ENCODE measurements at regions not wholly inside any gene's neighbourhood (a gene's known extent, or its start where the extent isn't known, plus 50 kb on each side); places are given as distances from the start of the nearest gene placed in this dataset.
"Not testable (repeated sequence)": the region's sequence is repeated elsewhere in the genome, so short reads cannot be mapped to it uniquely, and the experiment has no call there.

DNA sequence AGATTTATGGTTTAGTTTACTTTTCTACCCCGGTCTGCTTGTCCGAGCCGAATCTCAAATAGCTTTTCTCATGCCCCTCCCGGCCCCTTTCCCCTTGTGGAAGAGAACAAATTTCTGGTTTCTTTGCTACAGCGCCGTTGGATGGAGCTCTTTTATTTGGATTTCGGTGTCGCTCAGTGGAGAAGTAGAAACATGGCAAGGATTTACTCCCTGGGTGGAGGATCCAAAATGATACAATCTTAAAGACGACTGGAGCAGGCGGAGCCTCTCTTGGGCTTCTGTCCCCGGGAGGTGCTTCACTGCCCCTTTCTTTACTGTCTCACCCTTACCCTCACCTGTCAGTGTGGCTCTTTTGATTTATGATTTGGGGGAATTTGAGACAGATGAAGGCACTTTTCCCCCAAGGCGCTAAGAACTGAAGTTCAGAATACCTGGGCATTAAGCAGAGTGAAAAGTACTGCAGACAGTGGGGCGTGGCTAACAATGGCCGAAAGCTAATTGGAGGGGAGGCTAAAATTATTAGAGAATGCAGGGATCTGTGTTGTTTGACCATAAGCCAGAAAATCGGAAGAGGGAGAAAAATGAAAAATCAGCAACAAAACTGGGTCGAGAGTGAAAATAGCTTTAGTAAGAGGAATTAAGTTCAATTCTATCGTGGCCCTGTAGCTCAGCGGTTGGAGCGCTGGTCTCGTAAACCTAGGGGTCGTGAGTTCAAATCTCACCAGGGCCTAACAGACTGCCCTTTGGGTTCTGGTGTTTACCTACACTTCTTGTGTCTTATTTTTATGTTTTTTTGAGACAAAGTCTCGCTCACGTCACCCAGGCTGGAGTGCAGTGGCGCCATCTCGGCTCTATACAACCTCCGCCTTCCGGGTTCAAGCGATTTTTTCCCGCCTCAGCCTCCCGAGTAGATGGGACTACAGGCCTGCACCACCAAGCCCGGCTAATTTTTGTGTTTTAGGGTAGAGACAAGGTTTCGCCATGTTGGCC lies 145.1 kb upstream of the ZNF184 start:
- DNase-seq, result no peak

DNA sequence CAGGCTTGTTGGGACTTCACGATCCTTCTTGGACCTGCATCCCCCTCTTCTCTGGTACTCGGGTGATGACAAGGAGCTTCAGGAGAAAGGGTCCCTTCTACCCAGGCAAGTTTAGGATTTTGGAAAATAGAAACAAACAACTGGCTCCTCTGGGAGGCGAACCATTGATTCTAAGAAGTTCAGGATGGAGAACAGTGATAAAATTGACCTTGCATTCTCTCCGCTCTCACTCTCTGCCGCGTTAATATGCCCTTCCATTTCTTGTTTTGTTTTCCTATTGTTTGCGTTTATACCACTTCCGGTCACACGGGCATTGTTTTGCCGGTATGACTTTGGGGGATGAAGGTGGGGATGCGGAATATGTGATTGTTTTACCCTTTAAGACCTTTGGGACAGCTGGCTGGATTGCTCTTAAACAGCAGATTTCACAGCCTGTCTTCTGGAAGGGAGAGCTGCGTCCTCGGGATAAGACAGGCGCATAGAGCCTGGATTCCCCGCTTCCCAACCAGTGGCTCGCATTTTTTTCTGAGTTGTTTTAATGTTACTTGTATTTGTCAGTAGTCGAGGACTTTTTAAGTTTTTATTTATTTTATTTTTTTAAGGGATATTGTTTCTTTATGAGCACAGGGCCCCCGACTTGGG lies 144.3 kb upstream of the ZNF184 start:
- DNase-seq, result no peak

DNA sequence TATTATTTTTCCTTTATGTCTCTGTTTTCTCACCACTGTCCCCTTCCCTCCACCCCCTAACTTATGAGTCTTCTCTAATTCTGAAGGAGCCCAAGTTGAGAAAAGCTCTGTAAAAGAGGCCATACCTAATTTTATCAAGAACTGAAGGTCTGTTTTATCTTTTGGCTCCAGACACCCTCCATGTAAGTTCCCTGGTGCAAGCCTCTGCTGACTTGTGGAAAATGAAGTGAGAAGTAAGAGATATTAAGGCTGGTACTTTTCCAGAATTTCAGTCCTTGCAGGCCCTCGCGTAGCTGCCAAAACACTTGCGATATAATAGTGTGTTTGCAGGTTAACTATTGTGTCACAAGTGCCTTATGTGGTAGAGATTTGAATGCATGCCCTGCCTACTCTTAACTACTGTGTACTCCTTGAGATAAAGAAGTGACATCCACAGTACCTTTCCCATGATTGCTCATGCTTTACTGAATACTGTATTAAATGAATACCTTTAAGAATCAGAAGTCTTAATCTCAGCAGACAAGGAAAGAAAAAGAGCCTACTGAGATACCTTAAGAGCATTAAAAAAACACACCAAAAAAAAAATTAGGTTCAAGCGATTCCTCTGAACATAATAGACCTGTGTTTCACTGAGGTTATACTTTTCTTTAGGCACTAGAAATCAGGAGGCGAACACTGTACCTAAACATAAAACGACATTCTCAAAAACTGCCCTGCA lies 143.6 kb upstream of the ZNF184 start:
- DNase-seq, result no peak

DNA sequence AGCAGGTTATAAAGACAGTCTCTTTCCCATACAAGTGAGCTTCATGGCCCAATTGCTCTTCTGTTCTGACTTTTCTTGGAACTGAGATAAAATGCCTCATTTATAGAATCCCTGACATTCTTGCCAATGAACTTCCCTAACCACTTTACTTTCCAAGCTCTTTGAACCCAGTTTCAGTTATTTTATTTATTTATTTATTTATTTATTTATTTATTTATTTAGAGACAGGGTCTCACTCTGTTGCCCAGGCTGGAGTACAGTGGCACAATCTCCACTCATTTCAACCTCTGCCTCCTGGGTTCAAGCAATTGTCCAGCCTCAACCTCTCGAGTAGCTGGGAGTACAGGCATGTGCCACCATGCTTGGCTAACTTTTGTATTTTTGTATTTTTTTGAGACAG lies 138.5 kb upstream of the ZNF184 start:
- no peak for DNase-seq

DNA sequence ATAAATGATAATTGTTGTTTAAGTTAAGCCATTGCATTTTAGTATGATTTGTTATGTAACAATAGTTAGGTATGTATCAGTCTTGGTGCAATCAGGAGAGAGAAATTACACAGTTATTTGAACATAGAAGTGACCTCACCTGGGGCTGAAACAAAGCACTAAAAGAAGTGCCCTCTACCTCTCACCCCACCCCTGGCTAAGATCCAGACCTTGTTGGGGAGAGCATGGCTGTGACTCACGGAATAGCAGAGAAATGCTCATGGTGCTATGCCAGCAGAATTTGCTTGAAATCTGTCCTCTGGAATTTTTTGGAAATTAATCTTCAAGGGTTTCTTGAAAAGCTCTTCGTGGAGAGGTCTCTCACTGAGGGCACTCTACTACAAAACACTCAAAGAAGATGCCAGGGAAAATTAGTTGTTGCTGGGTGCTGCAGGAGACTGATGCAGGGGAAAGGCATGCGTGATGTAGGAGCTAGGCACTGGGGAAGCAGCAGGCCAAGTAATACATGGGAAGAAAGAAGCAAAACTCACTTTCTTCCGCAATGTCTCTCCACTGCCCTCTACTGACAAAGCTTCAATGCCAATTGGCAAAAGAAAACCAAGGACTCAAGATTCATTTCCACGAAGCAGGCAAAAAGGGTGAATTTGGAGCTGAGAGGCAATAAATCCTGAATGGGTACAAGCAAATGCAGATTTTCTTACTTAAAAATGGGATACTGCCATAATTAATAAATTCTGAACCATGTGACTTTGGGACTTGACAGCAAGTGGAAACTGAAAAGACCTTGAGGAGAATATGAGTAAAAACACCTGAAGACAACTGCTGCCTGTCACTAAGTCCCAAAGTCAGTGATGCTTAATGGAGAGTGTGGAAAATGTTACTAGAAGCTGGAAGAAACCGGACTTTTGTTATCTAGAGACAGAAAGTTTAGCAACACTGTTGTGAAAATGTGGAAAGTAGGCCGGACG lies 136.3 kb upstream of the ZNF184 start:
- peak; percentile 35 to 70 (median 60) for DNase-seq

DNA sequence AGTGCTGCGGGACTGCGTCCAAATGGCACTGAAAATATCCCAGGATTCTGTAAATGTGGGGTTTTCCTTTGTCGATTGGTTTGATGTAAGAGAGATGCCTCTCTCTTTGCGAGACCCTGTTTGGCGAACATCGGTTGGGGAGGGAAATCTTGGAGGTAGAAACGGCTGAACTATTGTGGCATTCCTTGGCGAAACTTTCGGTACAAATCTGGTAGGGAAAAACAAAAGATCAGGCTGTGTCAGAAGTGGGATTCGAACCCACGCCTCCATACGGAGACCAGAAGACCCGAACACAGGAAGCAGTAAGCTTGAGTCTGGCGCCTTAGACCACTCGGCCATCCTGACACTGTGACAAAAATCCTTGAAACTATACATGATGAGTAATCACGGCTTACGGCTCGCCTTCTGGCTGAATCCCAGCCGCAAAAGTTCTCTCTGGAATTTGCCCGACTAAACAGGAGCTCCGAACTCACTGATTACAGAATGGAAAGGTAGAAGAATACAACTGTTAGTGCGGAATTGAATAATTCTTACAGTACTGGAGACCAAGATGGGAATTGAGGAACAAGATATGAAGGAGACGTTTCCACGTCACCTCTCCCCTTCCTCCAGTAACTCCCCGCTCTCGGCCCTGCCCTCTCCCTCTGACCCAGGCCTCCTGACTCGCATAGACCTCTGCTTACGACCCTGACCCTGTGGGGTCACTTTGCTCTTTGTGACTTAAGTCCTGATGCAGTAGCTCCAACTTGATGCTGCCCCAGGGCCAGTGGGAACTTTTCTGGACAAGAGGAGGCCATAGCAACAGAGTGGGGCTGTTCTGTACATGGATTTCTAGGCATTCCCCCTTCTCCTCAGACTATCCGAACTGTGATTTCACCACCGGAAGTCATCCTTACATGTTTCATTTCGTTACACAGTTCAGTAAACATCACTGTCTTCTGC lies 132.8 kb upstream of the ZNF184 start:
- DNase-seq, result no peak

DNA sequence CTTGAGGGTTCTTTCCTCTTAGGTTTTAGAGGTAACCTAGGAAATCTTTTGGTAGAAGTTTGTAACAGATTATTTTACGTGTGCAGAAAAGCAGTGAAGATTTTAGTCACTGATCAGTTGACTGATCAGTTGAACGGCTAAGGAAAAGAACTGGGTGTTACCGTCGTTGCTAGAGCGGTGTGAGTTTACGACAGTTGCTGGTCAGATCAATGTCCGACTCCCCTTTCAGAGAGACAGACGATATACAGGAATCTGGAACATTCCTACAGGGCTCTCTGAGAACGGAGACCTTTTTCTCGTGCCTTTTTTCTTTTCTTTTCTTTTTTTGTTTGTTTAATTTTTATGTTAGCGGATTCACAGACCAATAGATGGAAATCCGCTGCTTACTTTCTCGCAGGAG lies 132.1 kb upstream of the ZNF184 start:
- DNase-seq, result no peak

DNA sequence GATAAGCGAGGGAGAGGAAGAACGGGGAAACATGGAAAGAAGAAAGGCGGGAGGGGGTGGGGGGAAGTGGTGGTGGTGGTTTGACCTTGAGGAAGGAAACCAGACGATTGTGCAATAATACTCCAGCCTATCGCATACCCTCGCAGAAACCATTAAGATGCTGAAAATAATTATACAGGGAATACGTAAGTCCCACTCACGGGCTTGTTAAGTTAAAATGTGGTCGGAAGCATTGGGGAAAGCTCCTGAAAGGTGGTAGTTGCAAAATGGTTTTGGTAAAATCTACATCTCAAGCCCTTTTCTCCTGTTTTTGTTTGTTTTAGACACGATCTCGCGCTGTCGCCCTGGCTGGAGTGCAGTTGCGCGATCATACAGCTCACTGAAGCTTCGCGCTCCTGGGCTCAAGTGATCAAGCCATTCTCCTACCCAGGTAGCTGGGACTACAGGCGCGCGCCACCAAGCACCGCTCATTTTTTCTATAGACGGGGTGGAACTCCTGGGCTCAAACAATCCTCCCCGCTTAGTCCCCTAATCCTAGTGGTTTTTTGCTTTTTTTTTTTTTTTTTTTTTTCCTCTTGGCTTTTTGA lies 128.9 kb upstream of the ZNF184 start:
- DNase-seq, result no peak

DNA sequence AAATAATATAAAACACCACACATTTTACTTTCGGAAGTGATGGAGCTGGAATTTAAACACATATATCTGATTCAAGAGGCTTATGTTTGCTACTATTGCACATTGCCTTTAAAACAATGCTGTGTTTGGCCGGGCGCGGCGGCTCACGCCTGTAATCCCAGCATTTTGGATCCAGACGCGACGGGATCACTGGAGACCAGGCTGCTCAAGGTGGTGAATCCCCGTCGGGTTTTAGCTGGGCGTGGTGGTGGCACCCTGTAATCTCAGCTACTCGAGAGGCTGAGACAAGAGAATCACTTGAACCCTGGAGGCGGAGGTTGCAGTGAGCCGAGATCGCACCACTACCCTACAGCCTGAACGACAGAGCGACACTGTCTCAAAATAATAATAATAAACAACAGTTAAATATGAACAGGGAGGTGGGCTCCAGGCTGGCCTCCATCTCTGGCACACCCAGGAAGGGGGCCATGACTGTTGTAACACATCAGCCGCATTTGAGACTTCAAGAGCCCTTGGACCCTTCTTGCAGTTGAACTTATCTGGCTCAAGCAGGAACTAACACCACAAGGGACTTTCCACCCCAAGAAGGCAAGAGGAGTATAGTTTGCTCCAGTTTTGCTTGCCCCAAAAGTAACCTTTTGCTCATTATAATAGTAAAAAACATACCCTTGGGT lies 127.1 kb upstream of the ZNF184 start:
- no peak for DNase-seq

DNA sequence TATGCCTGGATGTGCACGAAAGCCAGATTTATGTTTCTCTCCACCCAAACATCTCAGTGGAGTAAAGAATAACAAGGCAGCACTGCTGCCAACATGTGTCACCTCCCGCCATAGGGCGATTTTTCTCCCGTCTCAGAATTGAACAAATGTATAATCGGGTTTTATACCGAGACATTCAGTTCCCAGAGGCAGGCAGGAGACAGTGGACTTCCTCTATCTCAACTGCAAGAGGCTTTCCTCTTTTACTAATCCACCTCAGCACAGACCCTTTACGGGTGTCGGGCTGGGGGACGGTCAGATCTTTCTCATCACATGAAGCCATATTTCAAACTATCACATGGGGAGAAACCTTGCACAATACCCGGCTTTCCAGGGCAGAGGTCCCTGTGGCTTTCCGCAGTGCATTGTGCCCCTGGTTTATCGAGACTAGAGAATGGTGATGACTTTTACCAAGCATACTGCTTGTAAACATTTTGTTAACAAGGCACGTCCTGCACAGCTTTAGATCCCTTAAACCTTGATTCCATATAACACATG lies 124.2 kb upstream of the ZNF184 start:
- not testable (repeated sequence) for DNase-seq

DNA sequence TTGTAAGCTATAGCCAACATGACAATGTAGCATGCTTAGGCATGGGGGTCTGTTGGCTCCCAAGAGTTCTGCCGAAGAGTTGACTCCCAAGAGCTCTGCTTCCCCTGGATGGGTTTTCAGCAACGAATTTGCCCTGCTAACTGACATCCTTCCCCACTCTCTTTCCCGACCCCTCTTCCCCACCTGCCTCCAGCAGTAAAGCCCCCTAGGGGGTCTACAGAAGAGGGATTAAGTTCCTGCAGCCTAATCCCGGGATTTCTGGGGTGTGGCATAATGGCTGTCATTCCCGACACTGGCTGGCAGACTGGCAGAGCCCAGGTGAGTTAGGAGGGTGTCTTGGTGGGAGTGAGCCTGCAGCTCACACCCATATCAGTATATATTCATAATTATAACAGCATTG lies 121.0 kb upstream of the ZNF184 start:
- DNase-seq, result no peak

DNA sequence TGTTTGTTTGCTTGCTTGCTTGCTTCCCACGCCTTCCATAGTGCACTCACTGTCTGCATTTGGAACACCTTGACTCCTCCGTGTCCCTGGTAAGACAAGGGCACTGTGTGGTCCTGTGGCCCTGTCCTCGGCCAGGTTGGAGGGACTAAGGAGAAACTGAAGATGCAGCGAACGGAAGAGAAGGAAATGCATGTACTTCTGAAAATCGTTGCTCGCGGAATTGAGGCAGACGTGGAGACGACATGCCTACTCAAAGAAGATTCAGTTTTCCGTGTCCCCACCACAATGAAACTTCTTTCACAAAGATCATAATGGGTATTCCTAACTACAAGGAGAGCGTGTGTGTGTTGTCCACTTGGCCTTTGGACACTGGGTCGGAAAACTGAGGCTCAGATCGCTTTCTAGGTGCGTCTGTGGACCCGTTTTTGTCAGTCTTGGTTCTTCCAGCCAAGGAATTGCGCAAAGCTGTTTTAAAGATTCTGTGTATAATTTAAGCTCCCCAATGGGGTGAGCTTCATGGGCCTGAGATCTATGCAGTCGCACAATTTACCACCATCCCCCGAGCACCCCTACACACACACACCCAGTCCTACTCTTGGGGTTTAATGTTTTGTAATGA lies 120.4 kb upstream of the ZNF184 start:
- DNase-seq, result no peak

DNA sequence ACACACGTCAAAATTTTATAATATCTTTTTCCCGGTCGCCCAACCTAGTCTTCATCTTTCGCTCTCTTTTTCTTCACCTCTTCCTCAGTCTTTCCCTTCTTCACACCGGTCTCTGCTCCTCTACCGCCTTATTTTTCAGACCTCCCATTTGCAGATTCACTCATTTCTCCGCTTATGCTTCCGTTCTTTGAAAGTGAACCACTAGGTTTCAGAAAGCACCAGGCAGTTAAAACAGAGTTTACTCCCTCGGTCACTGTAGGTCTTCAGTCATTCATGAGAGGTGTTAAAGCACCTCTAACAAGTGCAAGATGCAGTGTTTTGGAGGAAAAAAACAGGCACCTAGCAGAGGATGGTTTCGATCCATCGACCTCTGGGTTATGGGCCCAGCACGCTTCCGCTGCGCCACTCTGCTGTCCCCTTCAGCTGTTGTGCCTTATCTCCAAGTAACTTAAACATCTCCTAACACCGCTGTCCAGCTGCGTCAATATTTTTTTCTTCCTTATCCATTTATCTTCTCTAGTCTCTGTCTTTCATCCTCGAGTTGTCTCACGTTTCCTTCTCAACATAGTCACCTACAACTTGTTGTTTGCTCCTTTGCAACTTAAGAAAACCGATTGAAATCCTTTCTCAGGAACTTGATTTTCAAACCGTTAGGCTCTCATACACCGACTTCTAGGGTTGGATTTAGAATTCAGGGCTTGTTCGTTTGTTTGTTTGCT lies 119.7 kb upstream of the ZNF184 start:
- peak; percentile 15 to 37 (median 29) for DNase-seq

DNA sequence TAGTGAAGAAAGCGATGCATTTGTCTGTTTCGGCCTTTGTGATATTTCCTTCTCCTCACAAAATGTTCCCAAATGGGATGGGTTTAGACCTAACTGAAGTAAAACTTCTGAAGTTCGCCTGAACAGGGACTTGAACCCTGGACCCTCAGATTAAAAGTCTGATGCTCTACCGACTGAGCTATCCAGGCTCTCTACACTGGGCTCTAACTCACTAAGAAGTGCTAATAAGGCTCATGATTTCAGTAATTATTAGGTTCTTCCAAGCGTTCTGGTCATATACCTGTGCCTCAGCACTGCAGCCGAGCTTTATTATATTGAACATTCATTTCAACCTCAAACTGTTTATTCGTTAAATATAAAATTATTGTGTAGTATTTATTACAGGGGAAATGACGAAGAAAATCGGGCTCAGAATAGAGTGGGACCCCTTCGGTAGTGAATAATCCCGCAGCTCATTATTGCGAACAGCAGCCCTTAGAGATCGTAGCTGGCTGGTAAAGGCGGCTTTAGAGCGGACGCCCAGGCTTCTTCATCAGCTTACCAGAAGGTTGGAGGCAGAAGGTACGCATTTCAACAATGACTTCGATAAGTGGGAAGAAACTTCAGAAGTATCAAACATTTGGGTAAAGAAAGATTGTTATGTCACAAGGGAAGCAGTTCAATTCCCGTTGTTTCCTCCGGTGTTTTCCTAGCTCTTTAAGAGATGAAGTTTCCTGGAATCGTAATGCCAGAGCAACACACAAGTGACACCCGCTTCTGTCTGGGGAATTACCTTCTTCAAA lies 119.0 kb upstream of the ZNF184 start:
- DNase-seq, result peak in 2 of 4 experiments; percentile 7 to 10

DNA sequence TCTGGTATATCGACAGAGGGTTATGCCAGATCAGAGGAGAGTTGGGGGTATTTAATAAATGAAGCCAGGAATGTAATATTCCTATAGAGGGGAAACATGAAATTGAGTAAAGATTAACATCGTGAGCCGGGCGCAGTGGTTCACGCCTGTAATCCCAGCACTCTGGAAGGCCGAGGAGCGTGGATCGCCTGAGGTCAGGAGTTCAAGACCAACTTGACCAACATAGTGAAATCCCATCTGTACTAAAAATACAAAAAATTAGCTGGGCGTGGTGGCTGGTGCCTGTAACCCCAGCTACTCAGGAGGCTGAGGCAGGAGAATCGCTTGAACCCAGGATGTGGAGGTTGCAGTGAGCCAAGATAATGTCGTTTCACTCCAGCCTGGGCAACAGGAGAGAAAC lies 112.4 kb upstream of the ZNF184 start:
- DNase-seq, result not testable (repeated sequence)

DNA sequence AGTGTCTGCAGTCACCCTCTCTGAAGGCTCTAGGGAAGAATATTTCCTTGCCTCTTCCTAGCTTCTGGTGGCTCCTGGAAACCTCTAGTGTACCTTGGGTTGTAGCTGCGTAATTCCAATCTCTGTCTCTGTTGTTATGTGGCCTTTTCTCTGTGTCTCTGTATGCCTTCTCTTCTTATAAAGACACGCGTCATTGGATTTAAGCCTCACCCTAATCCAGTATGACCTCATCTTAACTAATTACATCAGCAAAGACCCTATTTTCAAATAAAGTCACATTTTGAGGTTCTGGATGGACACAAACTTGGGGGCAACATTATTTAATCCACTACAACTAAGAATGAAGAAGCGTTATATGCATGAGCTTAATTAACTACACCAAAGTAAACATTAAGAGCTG lies 111.4 kb upstream of the ZNF184 start:
- no peak for DNase-seq

DNA sequence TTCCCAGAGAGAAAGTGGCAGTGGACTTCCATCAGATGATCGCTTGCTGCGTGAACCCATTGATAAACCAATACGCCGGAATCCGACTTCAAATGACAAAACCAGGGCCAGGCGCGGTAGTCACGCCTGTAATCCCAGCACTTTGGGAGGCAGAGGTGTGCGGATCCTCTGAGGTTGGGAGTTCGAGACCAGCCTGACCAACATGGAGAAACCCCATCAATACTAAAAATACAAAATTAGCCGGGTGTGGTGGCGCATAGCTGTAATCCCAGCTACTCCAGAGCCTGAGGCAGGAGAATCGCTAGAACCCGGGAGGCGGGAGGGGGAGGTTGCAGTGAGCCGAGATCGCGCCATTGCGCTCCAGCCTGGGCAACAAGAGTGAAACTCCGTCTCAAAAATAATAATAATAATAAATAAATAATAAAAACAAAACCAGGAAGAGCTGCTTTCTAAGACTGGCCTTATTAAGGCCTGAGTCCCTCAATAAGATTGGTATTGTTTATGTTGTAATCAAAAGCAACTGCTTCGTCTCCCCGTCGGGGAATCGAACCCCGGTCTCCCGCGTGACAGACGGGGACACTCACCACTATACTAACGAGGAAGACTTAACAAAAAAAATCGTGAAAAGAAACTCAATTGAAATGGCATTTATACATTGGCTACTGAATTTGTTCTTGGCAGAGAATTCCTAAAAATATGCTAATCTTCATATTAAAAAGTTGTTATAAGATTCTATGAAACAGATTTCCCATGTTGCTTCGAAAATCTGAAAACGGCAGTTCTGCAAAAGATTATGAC lies 110.2 kb upstream of the ZNF184 start:
- DNase-seq, result peak; percentile 33 to 58 (median 51)
